ENCODE measurements at regions not wholly inside any gene's neighbourhood (a gene's known extent, or its start where the extent isn't known, plus 50 kb on each side); places are given as distances from the start of the nearest gene placed in this dataset.

DNA sequence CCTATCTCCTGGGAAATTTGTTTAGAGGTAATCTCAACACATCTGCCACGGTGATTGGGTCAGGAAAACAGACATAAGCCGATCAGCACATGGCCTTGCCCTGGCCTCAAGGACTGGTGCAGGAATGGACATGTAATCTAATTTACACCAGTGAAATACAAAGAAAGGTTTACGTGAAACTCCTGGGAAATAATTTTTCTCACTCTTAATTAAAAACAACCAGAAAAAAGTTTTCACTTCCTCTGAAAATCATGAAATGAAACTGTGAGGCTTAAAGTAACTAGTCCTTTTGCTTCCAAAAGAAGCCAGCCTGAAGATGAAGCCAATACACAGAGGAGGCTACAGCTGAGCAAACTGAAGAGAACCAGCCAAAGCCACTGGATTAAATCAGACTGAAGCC is 154.1 kb upstream of the FAM241A start:
- Mint-ChIP-seq H3K27ac (ENCODE audit: unreplicated experiment) (no peak overlapping the region), H3K4me1 (ENCODE audit: unreplicated experiment) (peaks cover 5% of the 10 kb centered on the region), H3K27me3 (ENCODE audit: unreplicated experiment) (peaks cover 3% of the 10 kb centered on the region), H3K36me3 (ENCODE audit: low read depth, unreplicated experiment) (no peaks in the 10 kb centered on the region), H3K9me3 (ENCODE audit: unreplicated experiment) (no peaks in the 10 kb centered on the region), H3K4me3 (ENCODE audit: unreplicated experiment) (no peak overlapping the region)
- DNase-seq (ENCODE audit: low spot score), result no peak
- no peak for TF ChIP-seq CTCF (IDR thresholded peaks at IDR 0.05; ENCODE audit: unreplicated experiment)

- H3K4me1 Mint-ChIP-seq (ENCODE audit: unreplicated experiment), result peaks cover 4% of the 10 kb centered on the region
- no peak for DNase-seq (ENCODE audit: low spot score)
- no peaks in the 10 kb centered on the region for H3K36me3 Mint-ChIP-seq (ENCODE audit: low read depth, unreplicated experiment)
- H3K4me3 Mint-ChIP-seq (ENCODE audit: unreplicated experiment), result no peak overlapping the region
- TF ChIP-seq CTCF (IDR thresholded peaks at IDR 0.05; ENCODE audit: unreplicated experiment), result no peak
- no peaks in the 10 kb centered on the region for H3K9me3 Mint-ChIP-seq (ENCODE audit: unreplicated experiment)
- H3K27ac Mint-ChIP-seq (ENCODE audit: unreplicated experiment), result no peak overlapping the region
- H3K27me3 Mint-ChIP-seq (ENCODE audit: unreplicated experiment), result peaks cover 3% of the 10 kb centered on the region
Measured at GRCh38 chr4:111991797-111992196, 153.5 kb upstream of the FAM241A start.

- H3K27me3 Mint-ChIP-seq (ENCODE audit: unreplicated experiment), result peaks cover 3% of the 10 kb centered on the region
- no peak for DNase-seq (ENCODE audit: low spot score)
- no peaks in the 10 kb centered on the region for H3K36me3 Mint-ChIP-seq (ENCODE audit: low read depth, unreplicated experiment)
- H3K9me3 Mint-ChIP-seq (ENCODE audit: unreplicated experiment), result no peaks in the 10 kb centered on the region
- H3K4me1 Mint-ChIP-seq (ENCODE audit: unreplicated experiment), result peaks cover 4% of the 10 kb centered on the region
- no peak overlapping the region for H3K4me3 Mint-ChIP-seq (ENCODE audit: unreplicated experiment)
- no peak for TF ChIP-seq CTCF (IDR thresholded peaks at IDR 0.05; ENCODE audit: unreplicated experiment)
- H3K27ac Mint-ChIP-seq (ENCODE audit: unreplicated experiment), result no peak overlapping the region
Measured at GRCh38 chr4:111992351-111993168, 152.7 kb upstream of the FAM241A start.

DNA sequence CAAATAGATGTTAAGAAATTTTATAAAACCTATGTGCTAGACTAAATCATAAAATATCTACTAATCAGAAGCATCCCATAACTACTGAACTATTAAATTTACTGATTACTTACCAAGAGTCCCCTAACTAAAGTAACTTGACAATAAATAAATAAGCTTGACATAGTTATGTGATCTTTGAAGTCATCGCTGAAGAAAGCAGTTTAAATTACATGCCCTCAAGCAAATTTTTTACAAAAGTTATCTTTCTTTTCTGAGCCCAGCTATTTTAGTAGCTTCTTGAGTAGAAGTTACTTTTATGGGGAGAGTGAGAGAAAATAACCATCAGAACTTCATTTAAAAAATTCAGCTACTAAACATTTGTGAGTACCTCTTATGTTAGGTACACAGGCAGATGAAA is 150.9 kb upstream of the FAM241A start:
- H3K36me3 Mint-ChIP-seq (ENCODE audit: low read depth, unreplicated experiment), result peaks cover 5% of the 10 kb centered on the region
- H3K4me3 Mint-ChIP-seq (ENCODE audit: unreplicated experiment), result no peak overlapping the region
- peaks cover 4% of the 10 kb centered on the region for H3K4me1 Mint-ChIP-seq (ENCODE audit: unreplicated experiment)
- no peaks in the 10 kb centered on the region for H3K9me3 Mint-ChIP-seq (ENCODE audit: unreplicated experiment)
- DNase-seq (ENCODE audit: low spot score), result no peak
- no peak overlapping the region for H3K27ac Mint-ChIP-seq (ENCODE audit: unreplicated experiment)
- H3K27me3 Mint-ChIP-seq (ENCODE audit: unreplicated experiment), result peaks cover 1% of the 10 kb centered on the region
- no peak for TF ChIP-seq CTCF (IDR thresholded peaks at IDR 0.05; ENCODE audit: unreplicated experiment)

DNA sequence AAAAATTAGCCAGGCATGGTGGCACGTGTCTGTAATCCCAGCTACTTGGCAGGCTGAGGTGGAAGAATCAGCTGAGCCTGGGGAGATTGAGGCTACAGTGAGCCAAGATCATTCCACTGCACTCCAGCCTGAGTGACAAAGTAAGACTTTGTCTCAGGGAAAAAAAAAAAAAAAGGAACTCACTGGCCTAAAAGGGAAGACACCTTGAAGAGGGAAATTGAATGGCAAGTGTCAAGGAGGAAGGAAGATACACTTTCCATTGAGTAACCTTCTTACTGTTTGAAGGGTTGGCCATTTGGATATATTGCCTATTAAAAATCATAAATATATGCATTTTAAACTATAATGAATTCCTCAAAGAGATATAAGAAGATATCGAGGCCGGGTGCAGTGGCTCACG is 147.5 kb upstream of the FAM241A start:
- Mint-ChIP-seq H3K27me3 (ENCODE audit: unreplicated experiment) (peaks cover 1% of the 10 kb centered on the region), H3K4me1 (ENCODE audit: unreplicated experiment) (peaks cover 4% of the 10 kb centered on the region), H3K9me3 (ENCODE audit: unreplicated experiment) (no peaks in the 10 kb centered on the region), H3K36me3 (ENCODE audit: low read depth, unreplicated experiment) (peaks cover 5% of the 10 kb centered on the region), H3K27ac (ENCODE audit: unreplicated experiment) (no peak overlapping the region), H3K4me3 (ENCODE audit: unreplicated experiment) (no peak overlapping the region)
- no peak for TF ChIP-seq CTCF (IDR thresholded peaks at IDR 0.05; ENCODE audit: unreplicated experiment)
- DNase-seq (ENCODE audit: low spot score), result no peak
